Uterus (tissue), 3 donors: ENCODE measurements at regions not wholly inside any gene's neighbourhood (a gene's known extent, or its start where the extent isn't known, plus 50 kb on each side); places are given as distances from the start of the nearest gene placed in this dataset.

Experiments used
- DNase-seq, 2 donors: peaks; one replicate each; pipeline ENCODE4 v3.0.0-alpha.2; 2019 to 2020
- H3K27ac ChIP-seq, 2 donors: fragments of 200-600 bp; sonication (generic); 1 replicate in 1 of 2; 2 replicates in 1 of 2; pipeline ENCODE4 v1.5.1; 2016 to 2018
- H3K27me3 ChIP-seq, 2 donors: fragments of 200-600 bp; sonication (generic); one replicate each; pipeline ENCODE4 v1.5.1; 2018 to 2019; ENCODE audit warnings: control low read depth in 1 of 2
- H3K36me3 ChIP-seq, 2 donors: fragments of 200-600 bp; sonication (generic); one replicate each; pipeline ENCODE4 v1.5.1; 2019; ENCODE audit warnings: control low read depth in 1 of 2
- H3K4me1 ChIP-seq, 2 donors: fragments of 200-600 bp; sonication (generic); one replicate each; pipeline ENCODE4 v1.5.1; 2018 to 2019; ENCODE audit warnings: control low read depth in 1 of 2
- H3K4me3 ChIP-seq, 2 donors: fragments of 200-600 bp; sonication (generic); 1 replicate in 1 of 2; 2 replicates in 1 of 2; pipeline ENCODE4 v1.5.1; 2018 to 2019; ENCODE audit warnings: mild to moderate bottlenecking in 1 of 2
- H3K9me3 ChIP-seq, 2 donors: fragments of 200-600 bp; sonication (generic); one replicate each; pipeline ENCODE4 v1.5.1; 2019; ENCODE audit warnings: control low read depth in 1 of 2
- POLR2A ChIP-seq, 2 donors: fragments of 450-650 bp; IDR thresholded peaks; one replicate each; pipeline ENCODE4 v1.6.1; 2016; ENCODE audit warnings: antibody characterized with exemption in 2 of 2, mild to moderate bottlenecking in 1 of 2, moderate library complexity in 1 of 2
- intact Hi-C: fragments of 100-400 bp; cut with DNase I; formaldehyde crosslinking; loops from one replicate; pipeline ENCODE4 v1.15.1; 2023; ENCODE audit warnings: low total_unique reads
- TF ChIP-seq, protein P1 (sequence below), 4 experiments: fragments of 200-600 bp in 2 of 4; fragments of 450-650 bp in 2 of 4; sonication (generic) in 2 of 4; IDR thresholded peaks; one replicate each; pipeline ENCODE4 v1.5.1; 2016 to 2019; ENCODE audit warnings: antibody characterized with exemption in 4 of 4, mild to moderate bottlenecking in 2 of 4, moderate library complexity in 1 of 4
- donor health status: DM: yes; HTN: yes; CAD: no.

DNA sequence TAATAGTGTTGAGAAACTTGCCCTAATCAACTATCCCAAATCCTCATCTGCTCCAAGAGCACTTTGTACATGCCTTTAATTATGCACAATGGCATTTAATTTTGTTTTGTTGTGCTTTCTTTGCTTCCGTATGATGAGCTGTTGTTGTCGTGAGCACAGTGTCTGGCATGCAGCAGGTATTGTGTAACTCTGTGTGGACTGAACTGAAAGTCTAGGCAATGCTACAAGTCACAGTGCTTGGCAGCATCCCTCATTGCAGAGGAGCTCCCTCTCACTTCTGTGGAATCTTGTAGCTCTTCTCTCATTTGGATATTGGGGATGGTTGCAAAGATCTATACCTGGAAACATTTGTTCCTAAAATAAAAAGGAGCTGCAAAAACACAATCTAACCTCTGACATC is 502.2 kb upstream of the CA10 start:
- TF ChIP-seq POLR2A (IDR thresholded peaks at IDR 0.05), result no peak
- TF ChIP-seq, protein P1, sequence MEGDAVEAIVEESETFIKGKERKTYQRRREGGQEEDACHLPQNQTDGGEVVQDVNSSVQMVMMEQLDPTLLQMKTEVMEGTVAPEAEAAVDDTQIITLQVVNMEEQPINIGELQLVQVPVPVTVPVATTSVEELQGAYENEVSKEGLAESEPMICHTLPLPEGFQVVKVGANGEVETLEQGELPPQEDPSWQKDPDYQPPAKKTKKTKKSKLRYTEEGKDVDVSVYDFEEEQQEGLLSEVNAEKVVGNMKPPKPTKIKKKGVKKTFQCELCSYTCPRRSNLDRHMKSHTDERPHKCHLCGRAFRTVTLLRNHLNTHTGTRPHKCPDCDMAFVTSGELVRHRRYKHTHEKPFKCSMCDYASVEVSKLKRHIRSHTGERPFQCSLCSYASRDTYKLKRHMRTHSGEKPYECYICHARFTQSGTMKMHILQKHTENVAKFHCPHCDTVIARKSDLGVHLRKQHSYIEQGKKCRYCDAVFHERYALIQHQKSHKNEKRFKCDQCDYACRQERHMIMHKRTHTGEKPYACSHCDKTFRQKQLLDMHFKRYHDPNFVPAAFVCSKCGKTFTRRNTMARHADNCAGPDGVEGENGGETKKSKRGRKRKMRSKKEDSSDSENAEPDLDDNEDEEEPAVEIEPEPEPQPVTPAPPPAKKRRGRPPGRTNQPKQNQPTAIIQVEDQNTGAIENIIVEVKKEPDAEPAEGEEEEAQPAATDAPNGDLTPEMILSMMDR (IDR thresholded peaks at IDR 0.05), result no peak
- no peak overlapping the region for H3K4me3 ChIP-seq
- no peaks in the 10 kb centered on the region for H3K36me3 ChIP-seq
- no peak for DNase-seq
- no peaks in the 10 kb centered on the region for H3K9me3 ChIP-seq
- no peak overlapping the region for H3K27ac ChIP-seq
- no peaks in the 10 kb centered on the region for H3K27me3 ChIP-seq
- intact Hi-C loops, result no loop called here
- no peaks in the 10 kb centered on the region for H3K4me1 ChIP-seq

DNA sequence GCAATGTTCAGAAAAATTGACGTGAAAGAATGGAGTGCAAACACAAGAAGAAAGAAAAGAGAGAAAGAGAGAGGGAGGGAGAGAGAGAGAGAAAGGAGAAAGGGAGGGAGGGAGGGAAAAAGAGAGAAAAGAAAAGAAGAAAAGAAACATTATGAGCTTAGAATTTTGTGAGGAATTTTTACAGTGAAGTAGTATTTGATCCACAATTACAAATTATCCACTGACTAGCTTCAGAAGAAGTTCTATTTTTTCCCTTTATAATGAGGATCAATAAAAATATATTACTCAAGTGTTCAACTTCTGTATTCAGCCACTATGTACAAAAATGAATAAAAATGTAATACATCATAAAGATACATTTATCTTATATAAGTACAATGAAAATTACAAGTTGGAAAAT is 494.5 kb upstream of the CA10 start:
- intact Hi-C loops, result no loop called here
- H3K36me3 ChIP-seq, result no peaks in the 10 kb centered on the region
- no peaks in the 10 kb centered on the region for H3K4me1 ChIP-seq
- no peak overlapping the region for H3K27ac ChIP-seq
- TF ChIP-seq POLR2A (IDR thresholded peaks at IDR 0.05), result no peak
- H3K27me3 ChIP-seq, result no peaks in the 10 kb centered on the region
- H3K9me3 ChIP-seq, result no peaks in the 10 kb centered on the region
- no peak for DNase-seq
- H3K4me3 ChIP-seq, result no peak overlapping the region

DNA sequence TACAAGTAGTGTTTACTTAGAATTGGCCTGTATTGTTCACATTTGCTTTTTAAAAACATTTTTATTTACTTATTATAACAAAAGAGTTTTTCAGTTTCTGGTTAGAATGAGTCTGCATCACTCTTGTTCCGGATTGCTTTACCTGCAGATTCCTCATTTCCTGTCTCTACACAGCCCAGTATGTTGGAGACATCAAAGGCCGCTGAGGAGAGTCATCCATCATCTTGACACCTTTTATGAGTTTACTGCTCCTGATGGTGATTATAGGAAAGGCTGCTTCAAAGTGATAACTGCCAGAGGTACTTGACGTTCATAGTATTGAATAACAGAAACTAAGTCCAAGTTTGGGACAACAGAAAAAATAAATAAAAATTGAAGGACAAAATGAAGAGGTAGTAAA is 490.5 kb upstream of the CA10 start:
- Histone ChIP-seq H3K27me3 (no peaks in the 10 kb centered on the region), H3K36me3 (no peaks in the 10 kb centered on the region), H3K4me1 (no peaks in the 10 kb centered on the region), H3K4me3 (no peak overlapping the region), H3K9me3 (no peaks in the 10 kb centered on the region), H3K27ac (no peak overlapping the region)
- TF ChIP-seq POLR2A (IDR thresholded peaks at IDR 0.05), result no peak
- TF ChIP-seq, protein P1 (IDR thresholded peaks at IDR 0.05), result no peak
- intact Hi-C loops, result no loop called here
- DNase-seq, result no peak

DNA sequence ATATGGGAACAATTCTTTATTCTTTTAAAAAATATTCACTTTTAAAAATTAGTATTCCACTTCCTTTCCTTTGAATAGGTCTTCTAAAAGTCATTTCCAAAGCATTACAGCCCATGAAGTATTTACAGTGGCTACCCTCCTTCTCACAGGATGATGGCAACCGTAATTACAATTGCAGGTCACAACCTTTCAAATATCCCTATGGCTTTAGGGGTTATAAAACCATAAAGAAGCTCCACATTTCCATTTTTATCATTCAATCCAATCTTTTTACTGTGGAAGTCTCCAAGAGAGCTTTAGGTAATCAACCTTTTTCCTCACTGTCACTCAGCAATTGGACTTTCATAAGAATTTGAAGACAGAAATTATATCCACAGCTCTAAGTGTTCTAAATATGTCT is 488.9 kb upstream of the CA10 start:
- no peaks in the 10 kb centered on the region for H3K36me3 ChIP-seq
- intact Hi-C loops, result no loop called here
- no peak for DNase-seq
- no peak for TF ChIP-seq POLR2A (IDR thresholded peaks at IDR 0.05)
- TF ChIP-seq, protein P1 (IDR thresholded peaks at IDR 0.05), result no peak
- no peaks in the 10 kb centered on the region for H3K27me3 ChIP-seq
- no peaks in the 10 kb centered on the region for H3K9me3 ChIP-seq
- no peaks in the 10 kb centered on the region for H3K4me1 ChIP-seq
- H3K4me3 ChIP-seq, result no peak overlapping the region
- no peak overlapping the region for H3K27ac ChIP-seq

DNA sequence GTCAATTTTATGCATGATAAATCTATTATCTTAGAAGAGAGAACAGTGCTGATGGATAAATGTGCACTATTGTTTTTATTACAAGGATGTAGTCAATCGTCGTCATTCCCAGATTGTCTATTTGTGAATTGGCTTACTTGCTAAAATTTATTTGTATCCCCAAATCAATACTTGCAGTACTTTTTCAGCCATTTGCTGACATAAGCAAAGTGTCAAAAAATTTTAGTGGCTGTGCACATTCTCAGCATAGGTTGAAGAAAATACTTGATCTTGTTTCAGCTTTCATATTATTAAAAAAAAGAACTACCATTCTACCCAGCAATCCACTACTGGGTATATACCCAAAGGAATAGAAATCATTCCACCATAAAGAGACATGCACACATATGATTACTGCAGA is 477.9 kb upstream of the CA10 start:
- TF ChIP-seq, protein P1 (IDR thresholded peaks at IDR 0.05), result no peak
- TF ChIP-seq POLR2A (IDR thresholded peaks at IDR 0.05), result no peak
- intact Hi-C loops, result no loop called here
- no peaks in the 10 kb centered on the region for H3K36me3 ChIP-seq
- no peaks in the 10 kb centered on the region for H3K9me3 ChIP-seq
- H3K4me3 ChIP-seq, result no peak overlapping the region
- no peak overlapping the region for H3K27ac ChIP-seq
- no peak for DNase-seq
- H3K27me3 ChIP-seq, result no peaks in the 10 kb centered on the region
- no peaks in the 10 kb centered on the region for H3K4me1 ChIP-seq

DNA sequence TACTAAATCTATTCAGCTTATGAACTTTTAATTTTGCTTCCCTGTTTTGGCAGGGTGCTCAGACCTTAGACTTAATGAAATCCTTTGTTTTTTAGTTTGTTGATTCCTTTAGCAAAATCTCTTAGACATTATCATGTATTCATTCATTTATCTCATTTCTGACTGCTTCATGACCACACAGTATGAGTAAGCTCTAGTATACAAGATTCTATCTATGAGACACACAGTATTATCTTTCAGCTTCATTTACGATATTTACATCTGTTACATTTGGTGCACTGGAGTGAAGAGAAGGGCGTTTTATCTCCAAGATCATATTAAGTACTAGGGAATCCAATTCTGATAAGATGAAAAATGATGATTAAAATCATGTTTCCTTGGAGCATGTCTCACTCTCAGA is 448.1 kb upstream of the CA10 start:
- intact Hi-C loops, result no loop called here
- no peak for DNase-seq
- Histone ChIP-seq H3K4me1 (no peaks in the 10 kb centered on the region), H3K9me3 (no peaks in the 10 kb centered on the region), H3K27me3 (no peaks in the 10 kb centered on the region), H3K36me3 (no peaks in the 10 kb centered on the region), H3K27ac (no peak overlapping the region), H3K4me3 (no peak overlapping the region)
- no peak for TF ChIP-seq POLR2A (IDR thresholded peaks at IDR 0.05)
- TF ChIP-seq, protein P1 (IDR thresholded peaks at IDR 0.05), result no peak
